Heart left ventricle (tissue), 13 donors: ENCODE measurements at regions not wholly inside any gene's neighbourhood (a gene's known extent, or its start where the extent isn't known, plus 50 kb on each side); places are given as distances from the start of the nearest gene placed in this dataset.

Source experiments
- POLR2A ChIP-seq, 2 donors: fragments of 450-650 bp; IDR thresholded peaks; one replicate each; pipeline ENCODE4 v1.6.1; 2017; ENCODE audit warnings: antibody characterized with exemption in 2 of 2, mild to moderate bottlenecking in 2 of 2, moderate library complexity in 2 of 2
- TF ChIP-seq, protein P1 (sequence below), 12 donors: fragments of 200-600 bp; sonication (generic) in 4 of 12; IDR thresholded peaks; one replicate each; pipeline versions ENCODE4 v1.5.0 to v1.8.0; 2018 to 2022; ENCODE audit warnings: antibody characterized with exemption in 12 of 12, mild to moderate bottlenecking in 5 of 12
- donor health status: ischemic (EF 13 %, LVEDD 7.1; RV severe dilation, severe dysfunction).
- donor health status: DM: no; HTN: yes; CAD: no.
- donor health status: DM: no; HTN: no; CAD: no.
- donor health status: ischemic (EF 25% LVEDD 6.9; RV normal size, moderate dysfunction).
- donor health status: ischemic (EF 25% LVEDD 5.7; RV mildly dilated, moderate dysfunction).
- donor health status: ischemic (EF 35%, LVEDD 5.7; RV mildly dilated, moderate dysfunction).
- donor health status: nonischemic (EF 11% LVEDD 7.7; RV severe dilation, severe dysfunction).
- donor health status: DM: yes; HTN: yes; CAD: no.
- donor health status: PGD.
- donor health status: ischemic (EF 29% LVEDD 5.4; RV normal size, mild dysfunction).
- donor health status: nonischemic (EF 23%, LVEDD 6.1; RV moderate dilation, normal function).

DNA sequence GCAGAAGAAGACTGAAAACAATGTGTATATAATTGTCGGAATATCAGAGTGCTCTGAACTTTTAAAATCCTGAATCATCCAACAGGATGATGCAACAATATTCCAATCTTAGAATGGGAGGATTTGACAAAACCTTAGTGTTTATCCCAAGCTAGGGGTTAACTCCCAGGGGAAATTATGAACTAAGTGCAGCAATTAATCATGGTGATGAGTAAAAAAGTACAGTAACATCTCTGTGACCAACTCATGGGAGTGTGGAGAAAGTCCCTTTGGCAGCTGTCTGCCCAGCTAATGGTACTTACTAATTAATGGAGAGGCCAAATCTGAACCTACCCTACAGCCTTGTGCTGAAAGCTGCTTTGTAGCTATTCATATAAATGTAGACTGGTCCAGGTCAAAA is 257.6 kb upstream of the DDX53 start:
- TF ChIP-seq, protein P1, sequence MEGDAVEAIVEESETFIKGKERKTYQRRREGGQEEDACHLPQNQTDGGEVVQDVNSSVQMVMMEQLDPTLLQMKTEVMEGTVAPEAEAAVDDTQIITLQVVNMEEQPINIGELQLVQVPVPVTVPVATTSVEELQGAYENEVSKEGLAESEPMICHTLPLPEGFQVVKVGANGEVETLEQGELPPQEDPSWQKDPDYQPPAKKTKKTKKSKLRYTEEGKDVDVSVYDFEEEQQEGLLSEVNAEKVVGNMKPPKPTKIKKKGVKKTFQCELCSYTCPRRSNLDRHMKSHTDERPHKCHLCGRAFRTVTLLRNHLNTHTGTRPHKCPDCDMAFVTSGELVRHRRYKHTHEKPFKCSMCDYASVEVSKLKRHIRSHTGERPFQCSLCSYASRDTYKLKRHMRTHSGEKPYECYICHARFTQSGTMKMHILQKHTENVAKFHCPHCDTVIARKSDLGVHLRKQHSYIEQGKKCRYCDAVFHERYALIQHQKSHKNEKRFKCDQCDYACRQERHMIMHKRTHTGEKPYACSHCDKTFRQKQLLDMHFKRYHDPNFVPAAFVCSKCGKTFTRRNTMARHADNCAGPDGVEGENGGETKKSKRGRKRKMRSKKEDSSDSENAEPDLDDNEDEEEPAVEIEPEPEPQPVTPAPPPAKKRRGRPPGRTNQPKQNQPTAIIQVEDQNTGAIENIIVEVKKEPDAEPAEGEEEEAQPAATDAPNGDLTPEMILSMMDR (IDR thresholded peaks at IDR 0.05), result no peak
- no peak for TF ChIP-seq POLR2A (IDR thresholded peaks at IDR 0.05)
